Bronchial epithelial cell (primary cell): ENCODE measurements at regions not wholly inside any gene's neighbourhood (a gene's known extent, or its start where the extent isn't known, plus 50 kb on each side); places are given as distances from the start of the nearest gene placed in this dataset.

ENCODE experiments used
- DNase-seq: peaks from one replicate; pipeline ENCODE4 v3.0.0-alpha.2; 2010; ENCODE audit warnings: low read depth
- FAIRE-seq: peaks from 2 replicates; lab custom pipeline; 2011; peaks lifted over from hg19 to GRCh38; lab: Jason Lieb, UNC
- H3K27me3 ChIP-seq: 2 replicates; pipeline ENCODE4 v1.5.1; 2011; ENCODE audit warnings: low read length; ENCODE audit not compliant: control insufficient read depth, insufficient read depth
- H3K36me3 ChIP-seq: 2 replicates; pipeline ENCODE4 v1.5.1; 2011; ENCODE audit warnings: low read length; ENCODE audit not compliant: control insufficient read depth, insufficient read depth
- H3K4me3 ChIP-seq: 2 replicates; pipeline ENCODE4 v1.5.1; 2011; ENCODE audit warnings: mild to moderate bottlenecking, low read depth, low read length, control low read depth
- CTCF ChIP-seq: IDR thresholded peaks from 2 replicates; pipeline ENCODE4 v1.5.1; 2011; ENCODE audit warnings: mild to moderate bottlenecking, moderate library complexity, low read length, control low read depth, inconsistent platforms; ENCODE audit not compliant: insufficient read depth, severe bottlenecking

DNA sequence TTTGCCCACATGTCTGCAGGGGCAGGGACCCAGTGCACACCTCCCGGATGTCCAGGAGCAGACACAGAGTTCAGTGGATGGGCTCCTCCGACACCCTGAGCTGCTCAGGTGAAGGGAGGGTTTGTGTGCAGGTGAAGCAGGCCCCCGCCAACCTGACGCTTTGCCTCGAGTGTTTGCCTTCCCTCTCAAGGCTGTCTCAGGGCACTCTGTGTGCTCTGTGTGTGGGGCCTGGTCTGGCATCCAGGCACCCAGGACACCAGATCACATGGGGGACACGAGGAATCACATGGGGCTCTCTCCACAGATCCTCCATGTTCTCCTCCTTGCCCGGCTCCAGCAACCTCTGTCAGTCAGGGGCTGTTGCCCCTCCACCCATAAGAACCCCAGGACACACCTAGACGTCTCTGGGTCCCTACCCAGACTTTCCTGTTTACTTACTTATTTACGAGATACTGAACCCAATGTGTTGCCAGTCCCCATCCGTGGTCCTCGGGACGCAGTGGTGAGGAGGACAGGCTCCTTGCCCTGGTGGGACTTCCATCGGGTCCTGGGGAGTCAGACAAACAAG, 99.5 kb downstream of the HTR5A start:
- DNase-seq, result no peak
- no peaks in the 10 kb centered on the region for H3K27me3 ChIP-seq
- H3K36me3 ChIP-seq, result no peaks in the 10 kb centered on the region
- no peak for FAIRE-seq
- TF ChIP-seq CTCF, result no peak
- H3K4me3 ChIP-seq, result no peak overlapping the region

- Histone ChIP-seq H3K4me3 (no peak overlapping the region), H3K27me3 (no peaks in the 10 kb centered on the region), H3K36me3 (no peaks in the 10 kb centered on the region)
- no peak for TF ChIP-seq CTCF
- DNase-seq (no peak), FAIRE-seq (no peak)
Measured at GRCh38 chr7:155170331-155170730, 100.2 kb downstream of the HTR5A start.

DNA sequence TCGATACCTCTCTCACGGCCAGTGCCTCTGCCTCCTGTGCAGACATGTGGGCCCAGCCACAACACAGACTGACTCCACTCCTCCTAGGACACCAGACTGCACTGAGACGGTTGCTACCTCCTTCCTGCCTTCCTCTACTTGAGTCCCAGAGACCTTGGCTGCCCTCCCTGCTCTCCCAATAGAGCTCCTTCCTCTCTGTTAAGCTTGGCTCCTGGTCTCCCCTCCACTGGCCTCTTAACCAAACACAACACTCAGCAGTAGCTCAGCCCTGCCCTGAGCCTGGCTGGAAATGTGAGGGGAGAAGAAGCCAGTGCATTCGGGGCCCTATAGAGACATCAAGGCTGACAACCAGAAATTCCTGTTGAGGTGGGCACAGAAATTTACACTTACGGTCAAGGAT, 102.0 kb downstream of the HTR5A start:
- no peaks in the 10 kb centered on the region for H3K36me3 ChIP-seq
- TF ChIP-seq CTCF, result no peak
- FAIRE-seq, result no peak
- no peak for DNase-seq
- H3K27me3 ChIP-seq, result no peaks in the 10 kb centered on the region
- H3K4me3 ChIP-seq, result no peak overlapping the region

GRCh38 chr7:155173905-155174304, 103.8 kb downstream of the HTR5A start:
- H3K27me3 ChIP-seq, result no peaks in the 10 kb centered on the region
- DNase-seq, result no peak
- no peaks in the 10 kb centered on the region for H3K36me3 ChIP-seq
- no peak overlapping the region for H3K4me3 ChIP-seq
- FAIRE-seq, result no peak
- TF ChIP-seq CTCF, result no peak

- no peak for FAIRE-seq
- Histone ChIP-seq H3K4me3 (no peak overlapping the region), H3K27me3 (no peaks in the 10 kb centered on the region), H3K36me3 (no peaks in the 10 kb centered on the region)
- DNase-seq, result no peak
- TF ChIP-seq CTCF, result no peak
Measured at GRCh38 chr7:155178096-155178495, 108.0 kb downstream of the HTR5A start.

DNA sequence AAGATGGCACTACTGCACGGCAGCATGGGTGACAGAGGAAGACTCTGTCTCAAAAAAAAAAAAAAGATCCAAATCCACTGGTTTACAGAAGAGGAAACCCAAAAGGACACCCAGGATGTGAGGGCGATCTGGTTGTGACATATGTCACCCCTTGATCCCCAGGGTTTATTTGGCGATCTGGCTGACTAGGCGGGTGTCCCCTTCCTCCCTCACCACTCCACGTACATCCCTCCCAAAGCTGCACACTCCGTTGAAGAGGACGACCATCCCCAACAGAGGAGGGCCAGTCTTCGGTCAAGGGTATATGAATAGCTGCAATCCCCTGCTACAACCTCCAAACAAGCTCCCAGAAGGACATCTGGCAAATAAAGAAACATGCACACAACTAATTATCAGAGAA, 111.6 kb downstream of the HTR5A start:
- FAIRE-seq, result no peak
- DNase-seq, result no peak
- Histone ChIP-seq H3K27me3 (no peaks in the 10 kb centered on the region), H3K4me3 (no peak overlapping the region), H3K36me3 (no peaks in the 10 kb centered on the region)
- TF ChIP-seq CTCF, result no peak
